Mesenchymal stem cell (in vitro differentiated cells and primary cell): ENCODE measurements at regions not wholly inside any gene's neighbourhood (a gene's known extent, or its start where the extent isn't known, plus 50 kb on each side); places are given as distances from the start of the nearest gene placed in this dataset.

Experiments used
- DNase-seq: peaks from one replicate; pipeline ENCODE4 v3.0.0-alpha.2; 2013
- H2AFZ ChIP-seq: one replicate; pipeline ENCODE4 v1.6.1; 2013; ENCODE audit warnings: low read depth, mild to moderate bottlenecking, control low read depth, inconsistent platforms, low read length, moderate library complexity
- H2AK5ac ChIP-seq: 2 replicates; pipeline ENCODE4 v1.6.1; 2013; ENCODE audit warnings: low read length, moderate library complexity, mild to moderate bottlenecking, inconsistent platforms; ENCODE audit not compliant: severe bottlenecking
- H2BK120ac ChIP-seq: one replicate; pipeline ENCODE4 v1.6.1; 2013; ENCODE audit warnings: low read depth, mild to moderate bottlenecking, inconsistent platforms, low read length, moderate library complexity
- H2BK12ac ChIP-seq, 2 experiments: one replicate each; pipeline ENCODE4 v1.6.1; 2013; ENCODE audit warnings: inconsistent platforms in 2 of 2, low read length in 2 of 2, mild to moderate bottlenecking in 2 of 2, moderate library complexity in 2 of 2, control low read depth in 1 of 2
- H2BK15ac ChIP-seq: one replicate; pipeline ENCODE4 v1.6.1; 2013; ENCODE audit warnings: mild to moderate bottlenecking, low read depth, inconsistent platforms; ENCODE audit not compliant: poor library complexity, severe bottlenecking
- H2BK5ac ChIP-seq: 2 replicates; pipeline ENCODE4 v1.6.1; 2013; ENCODE audit warnings: low read depth, mild to moderate bottlenecking, low read length, control low read depth, inconsistent platforms; ENCODE audit not compliant: poor library complexity, severe bottlenecking
- H3K14ac ChIP-seq, 2 experiments: one replicate each; pipeline ENCODE4 v1.6.1; 2013; ENCODE audit warnings: inconsistent platforms in 2 of 2, low read length in 2 of 2, control low read depth in 1 of 2, mild to moderate bottlenecking in 1 of 2, moderate library complexity in 1 of 2
- H3K18ac ChIP-seq, 2 experiments: one replicate each; pipeline ENCODE4 v1.6.1; 2013; ENCODE audit warnings: inconsistent platforms in 2 of 2, low read length in 2 of 2, control low read depth in 1 of 2, low read depth in 1 of 2, mild to moderate bottlenecking in 1 of 2
- H3K23ac ChIP-seq, 2 experiments: one replicate each; pipeline ENCODE4 v1.6.1; 2013; ENCODE audit warnings: inconsistent platforms in 2 of 2, low read length in 2 of 2, mild to moderate bottlenecking in 2 of 2, moderate library complexity in 2 of 2, control low read depth in 1 of 2
- H3K27ac ChIP-seq: 2 replicates; pipeline ENCODE4 v1.5.1; 2013; ENCODE audit warnings: mild to moderate bottlenecking, moderate library complexity, low read length, control low read depth, inconsistent platforms; ENCODE audit not compliant: poor library complexity, severe bottlenecking
- H3K27me3 ChIP-seq, 2 experiments: 2 replicates each; pipeline versions ENCODE4 v1.6.1 to v1.7.0; 2013; ENCODE audit warnings: low read length in 2 of 2, mild to moderate bottlenecking in 2 of 2, moderate library complexity in 2 of 2, control low read depth in 1 of 2, inconsistent platforms in 1 of 2; ENCODE audit not compliant: control insufficient read depth in 1 of 2, insufficient read depth in 1 of 2
- H3K36me3 ChIP-seq, 2 experiments: 2 replicates each; pipeline versions ENCODE4 v1.6.1 to v1.7.0; 2013; ENCODE audit warnings: low read length in 2 of 2, control low read depth in 1 of 2, inconsistent platforms in 1 of 2, low read depth in 1 of 2, mild to moderate bottlenecking in 1 of 2; ENCODE audit not compliant: insufficient read depth in 2 of 2, control insufficient read depth in 1 of 2
- H3K4ac ChIP-seq, 2 experiments: one replicate each; pipeline ENCODE4 v1.6.1; 2013; ENCODE audit warnings: inconsistent platforms in 2 of 2, low read length in 2 of 2, mild to moderate bottlenecking in 2 of 2, moderate library complexity in 2 of 2, control low read depth in 1 of 2, low read depth in 1 of 2
- H3K4me1 ChIP-seq: 2 replicates; pipeline ENCODE4 v1.6.1; 2013; ENCODE audit warnings: low read depth, low read length, control low read depth; ENCODE audit not compliant: control insufficient read depth, insufficient read depth
- H3K4me2 ChIP-seq: 2 replicates; pipeline ENCODE4 v1.6.1; 2013; ENCODE audit warnings: low read length, mild to moderate bottlenecking, inconsistent platforms; ENCODE audit not compliant: poor library complexity, severe bottlenecking
- H3K4me3 ChIP-seq, 2 experiments: 2 replicates each; pipeline versions ENCODE4 v1.5.1 to v1.7.0; 2013; ENCODE audit warnings: low read length in 2 of 2, mild to moderate bottlenecking in 2 of 2, control low read depth in 1 of 2, low read depth in 1 of 2; ENCODE audit not compliant: insufficient read depth in 1 of 2
- H3K79me1 ChIP-seq: replicated peaks from 2 replicates; pipeline ENCODE4 v1.6.1; 2013; ENCODE audit warnings: mild to moderate bottlenecking, control low read depth, low read length, inconsistent platforms; ENCODE audit not compliant: poor library complexity, severe bottlenecking
- H3K9ac ChIP-seq: 2 replicates; pipeline ENCODE4 v1.7.0; 2013; ENCODE audit warnings: mild to moderate bottlenecking, low read length, moderate library complexity
- H3K9me3 ChIP-seq: 2 replicates; pipeline ENCODE4 v1.7.0; 2013; ENCODE audit warnings: mild to moderate bottlenecking, low read length; ENCODE audit not compliant: control insufficient read depth
- H4K8ac ChIP-seq: one replicate; pipeline ENCODE4 v1.6.1; 2013; ENCODE audit warnings: inconsistent platforms, mild to moderate bottlenecking, low read length, moderate library complexity
- H4K91ac ChIP-seq: one replicate; pipeline ENCODE4 v1.6.1; 2013; ENCODE audit warnings: mild to moderate bottlenecking, low read length, inconsistent platforms
- WGBS: methylation state at CpG from one replicate; pipeline ENCODE4 v1.1.7; 2013; ENCODE audit warnings: mixed read lengths; 5-methylcytosine and 5-hydroxymethylcytosine counted together

GRCh38 chr1:34478515-34479076 is 276.3 kb upstream of the GJB5 start:
- H3K27me3 ChIP-seq = peaks cover 0 to 7% of the 10 kb centered on the region in 2 experiments

GRCh38 chr1:34479731-34480130 is 275.1 kb upstream of the GJB5 start:
- H2BK120ac ChIP-seq = no peak overlapping the region
- H3K14ac ChIP-seq = no peak overlapping the region
- no peak overlapping the region for H3K18ac ChIP-seq
- H3K4me2 ChIP-seq = no peak overlapping the region
- no peak overlapping the region for H3K4me3 ChIP-seq
- H4K91ac ChIP-seq = no peak overlapping the region
- H2BK5ac ChIP-seq = no peak overlapping the region
- H3K27ac ChIP-seq = no peak overlapping the region
- peaks cover 11% of the 10 kb centered on the region for H3K9me3 ChIP-seq
- H2AK5ac ChIP-seq = no peak overlapping the region
- no peak overlapping the region for H3K4ac ChIP-seq
- H4K8ac ChIP-seq = no peak overlapping the region
- H2AFZ ChIP-seq = no peak overlapping the region
- H3K27me3 ChIP-seq = peaks cover 0 to 4% of the 10 kb centered on the region in 2 experiments
- no peak overlapping the region for H2BK12ac ChIP-seq
- H3K79me1 ChIP-seq = no peaks in the 10 kb centered on the region
- H3K36me3 ChIP-seq = no peaks in the 10 kb centered on the region
- no peak overlapping the region for H3K23ac ChIP-seq
- H3K4me1 ChIP-seq = no peaks in the 10 kb centered on the region
- 66% methylated on average over 5 of the region's 5 CpGs for WGBS
- no peak overlapping the region for H3K9ac ChIP-seq
- DNase-seq = no peak
- H2BK15ac ChIP-seq = no peak overlapping the region

More at GRCh38 chr1:34478515-34479076, 276.3 kb upstream of the GJB5 start:
- Histone ChIP-seq H4K91ac (no peak overlapping the region), H3K14ac (no peak overlapping the region), H3K4ac (no peak overlapping the region), H3K27ac (no peak overlapping the region), H3K9ac (no peak overlapping the region), H2BK5ac (no peak overlapping the region), H3K23ac (no peak overlapping the region), H4K8ac (no peak overlapping the region), H2BK15ac (no peak overlapping the region), H3K79me1 (no peaks in the 10 kb centered on the region), H3K36me3 (no peaks in the 10 kb centered on the region), H2AK5ac (no peak overlapping the region), H3K4me3 (no peak overlapping the region), H2AFZ (no peak overlapping the region), H2BK12ac (no peak overlapping the region), H3K9me3 (peaks cover 7% of the 10 kb centered on the region), H3K4me1 (no peaks in the 10 kb centered on the region), H2BK120ac (no peak overlapping the region), H3K18ac (no peak overlapping the region), H3K4me2 (no peak overlapping the region)
- no peak for DNase-seq
- 33% methylated on average over 3 of the region's 3 CpGs for WGBS

DNA sequence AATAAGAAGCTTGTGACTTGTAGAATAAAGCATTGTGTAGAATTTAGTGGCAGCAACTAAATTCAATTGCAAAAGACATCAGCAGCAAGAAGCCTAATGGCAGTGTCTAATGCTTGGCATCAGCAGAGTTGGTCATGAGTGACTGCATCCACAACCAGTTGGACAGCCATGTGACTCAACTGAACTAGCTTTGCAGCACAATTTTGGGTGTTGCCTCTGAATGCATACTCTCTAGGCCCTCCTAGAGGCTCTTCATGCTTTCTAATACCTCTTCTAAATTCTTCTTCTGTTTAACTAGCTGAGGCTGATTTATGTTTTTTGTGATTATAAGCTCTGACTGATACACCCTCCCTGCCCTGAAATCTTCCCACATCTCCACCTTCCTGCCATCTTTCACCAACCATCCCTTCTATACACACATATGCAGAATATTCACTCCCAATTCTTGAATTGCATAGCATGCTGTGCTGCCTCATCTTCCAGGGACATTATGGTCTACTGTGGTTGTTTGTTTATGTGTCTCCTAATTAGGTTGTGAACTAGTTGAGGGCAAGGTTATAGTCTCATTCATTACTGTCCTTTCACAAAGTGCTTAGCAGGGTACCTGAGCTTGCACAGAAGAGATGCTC is 266.7 kb upstream of the GJB5 start:
- no peak overlapping the region for H3K18ac ChIP-seq
- H3K4me2 ChIP-seq = no peak overlapping the region
- H2AK5ac ChIP-seq = no peak overlapping the region
- no peak overlapping the region for H4K8ac ChIP-seq
- H3K4ac ChIP-seq = no peak overlapping the region
- no peaks in the 10 kb centered on the region for H3K4me1 ChIP-seq
- H3K9me3 ChIP-seq = peaks cover 50% of the 10 kb centered on the region
- no peak overlapping the region for H2BK12ac ChIP-seq
- H3K79me1 ChIP-seq = no peaks in the 10 kb centered on the region
- no peaks in the 10 kb centered on the region for H3K36me3 ChIP-seq
- H3K23ac ChIP-seq = no peak overlapping the region
- no peak overlapping the region for H2BK15ac ChIP-seq
- no peaks in the 10 kb centered on the region for H3K27me3 ChIP-seq
- no peak overlapping the region for H4K91ac ChIP-seq
- H2AFZ ChIP-seq = no peak overlapping the region
- H3K4me3 ChIP-seq = no peak overlapping the region
- no peak overlapping the region for H3K9ac ChIP-seq
- H2BK120ac ChIP-seq = no peak overlapping the region
- no peak for DNase-seq
- no peak overlapping the region for H2BK5ac ChIP-seq
- H3K14ac ChIP-seq = no peak overlapping the region
- H3K27ac ChIP-seq = no peak overlapping the region

GRCh38 chr1:34500451-34500850 is 254.4 kb upstream of the GJB5 start:
- no peak overlapping the region for H4K91ac ChIP-seq
- H2BK15ac ChIP-seq = no peak overlapping the region
- H3K36me3 ChIP-seq = no peaks in the 10 kb centered on the region
- no peak overlapping the region for H3K14ac ChIP-seq
- H4K8ac ChIP-seq = no peak overlapping the region
- peaks cover 18% of the 10 kb centered on the region for H3K9me3 ChIP-seq
- WGBS = 7% methylated on average over 6 of the region's 6 CpGs
- no peak overlapping the region for H2BK120ac ChIP-seq
- H2AK5ac ChIP-seq = no peak overlapping the region
- H2BK12ac ChIP-seq = no peak overlapping the region
- H2AFZ ChIP-seq = no peak overlapping the region
- H3K9ac ChIP-seq = no peak overlapping the region
- no peak for DNase-seq
- H3K27ac ChIP-seq = no peak overlapping the region
- no peak overlapping the region for H3K4me3 ChIP-seq
- H3K4ac ChIP-seq = no peak overlapping the region
- no peak overlapping the region for H3K23ac ChIP-seq
- peaks cover 0 to 9% of the 10 kb centered on the region in 2 experiments for H3K27me3 ChIP-seq
- H3K79me1 ChIP-seq = no peaks in the 10 kb centered on the region
- no peak overlapping the region for H2BK5ac ChIP-seq
- no peak overlapping the region for H3K4me2 ChIP-seq
- no peaks in the 10 kb centered on the region for H3K4me1 ChIP-seq
- H3K18ac ChIP-seq = no peak overlapping the region
